GM12865 (cell line): ENCODE measurements at regions not wholly inside any gene's neighbourhood (a gene's known extent, or its start where the extent isn't known, plus 50 kb on each side); places are given as distances from the start of the nearest gene placed in this dataset.
"Not testable (repeated sequence)": the region's sequence is repeated elsewhere in the genome, so short reads cannot be mapped to it uniquely, and the experiment has no call there.

Source experiments
- DNase-seq: peaks from one replicate; pipeline ENCODE4 v3.0.0; 2010; ENCODE audit warnings: low read depth
- H3K4me3 ChIP-seq: 2 replicates; pipeline ENCODE4 v1.5.1; 2011; ENCODE audit warnings: mild to moderate bottlenecking, low read depth, low read length, control low read depth
- CTCF ChIP-seq: IDR thresholded peaks from 2 replicates; pipeline ENCODE4 v1.5.1; 2011; ENCODE audit warnings: low read length, control low read depth, low read depth, inconsistent platforms; ENCODE audit not compliant: insufficient read depth; ENCODE audit errors: missing control alignments

GRCh38 chr5:84961193-84961592 lies 576.5 kb upstream of the EDIL3 start:
- H3K4me3 ChIP-seq, result no peak overlapping the region
- TF ChIP-seq CTCF, result no peak
- no peak for DNase-seq

GRCh38 chr5:84961903-84962302 lies 577.2 kb upstream of the EDIL3 start:
- no peak for DNase-seq
- TF ChIP-seq CTCF, result no peak
- H3K4me3 ChIP-seq, result no peak overlapping the region

GRCh38 chr5:84983093-84983492 lies 598.4 kb upstream of the EDIL3 start:
- TF ChIP-seq CTCF, result no peak
- DNase-seq, result no peak
- H3K4me3 ChIP-seq, result no peak overlapping the region

GRCh38 chr5:84985148-84985547 lies 600.5 kb upstream of the EDIL3 start:
- H3K4me3 ChIP-seq, result no peak overlapping the region
- no peak for DNase-seq

GRCh38 chr5:84986688-84987087 lies 602.0 kb upstream of the EDIL3 start:
- no peak for TF ChIP-seq CTCF
- DNase-seq, result no peak
- no peak overlapping the region for H3K4me3 ChIP-seq

More at GRCh38 chr5:84985148-84985547, 600.5 kb upstream of the EDIL3 start:
- no peak for TF ChIP-seq CTCF

GRCh38 chr5:85000671-85001070 lies 616.0 kb upstream of the EDIL3 start:
- no peak overlapping the region for H3K4me3 ChIP-seq
- no peak for TF ChIP-seq CTCF
- DNase-seq, result no peak

GRCh38 chr5:85002026-85002425 lies 617.3 kb upstream of the EDIL3 start:
- DNase-seq, result not testable (repeated sequence)

More at GRCh38 chr5:85002026-85002425, 617.3 kb upstream of the EDIL3 start:
- H3K4me3 ChIP-seq, result not testable (repeated sequence)
